Esophagus (tissue), 2 donors: ENCODE measurements at regions not wholly inside any gene's neighbourhood (a gene's known extent, or its start where the extent isn't known, plus 50 kb on each side); places are given as distances from the start of the nearest gene placed in this dataset.

Source experiments
- H3K27ac ChIP-seq, 2 donors: one replicate each; pipeline ENCODE4 v1.5.1; 2013; ENCODE audit warnings: low read depth in 2 of 2, mild to moderate bottlenecking in 2 of 2, inconsistent platforms in 1 of 2, low read length in 1 of 2, moderate library complexity in 1 of 2
- H3K27me3 ChIP-seq, 2 donors: one replicate each; pipeline ENCODE4 v1.6.1; 2013; ENCODE audit warnings: low read length in 2 of 2, control low read depth in 1 of 2, mild to moderate bottlenecking in 1 of 2; ENCODE audit not compliant: insufficient read depth in 2 of 2, control insufficient read depth in 1 of 2
- H3K36me3 ChIP-seq, 2 donors: one replicate each; pipeline ENCODE4 v1.6.1; 2013; ENCODE audit warnings: low read length in 1 of 2; ENCODE audit not compliant: control insufficient read depth in 2 of 2, insufficient read depth in 2 of 2
- H3K4me1 ChIP-seq, 2 donors: one replicate each; pipeline ENCODE4 v1.6.1; 2013; ENCODE audit warnings: low read length in 1 of 2; ENCODE audit not compliant: control insufficient read depth in 2 of 2, insufficient read depth in 2 of 2
- H3K4me3 ChIP-seq, 2 donors: one replicate each; pipeline ENCODE4 v1.5.1; 2013; ENCODE audit warnings: low read length in 2 of 2, mild to moderate bottlenecking in 2 of 2, low read depth in 1 of 2, moderate library complexity in 1 of 2
- H3K9me3 ChIP-seq, 2 donors: one replicate each; pipeline ENCODE4 v1.6.1; 2013; ENCODE audit warnings: mild to moderate bottlenecking in 2 of 2, low read depth in 1 of 2, low read length in 1 of 2, moderate library complexity in 1 of 2; ENCODE audit not compliant: control insufficient read depth in 2 of 2, insufficient read depth in 1 of 2
- WGBS, 2 donors: extraction: QIAGEN DNeasy Blood & Tissue Kit; methylation state at CpG; one replicate each; pipeline ENCODE4 v1.1.7; 2013; 5-methylcytosine and 5-hydroxymethylcytosine counted together
- donor health status: healthy with polysubstance abuse.
- donor health status: Bipolar disorder and iron deficiency.

DNA sequence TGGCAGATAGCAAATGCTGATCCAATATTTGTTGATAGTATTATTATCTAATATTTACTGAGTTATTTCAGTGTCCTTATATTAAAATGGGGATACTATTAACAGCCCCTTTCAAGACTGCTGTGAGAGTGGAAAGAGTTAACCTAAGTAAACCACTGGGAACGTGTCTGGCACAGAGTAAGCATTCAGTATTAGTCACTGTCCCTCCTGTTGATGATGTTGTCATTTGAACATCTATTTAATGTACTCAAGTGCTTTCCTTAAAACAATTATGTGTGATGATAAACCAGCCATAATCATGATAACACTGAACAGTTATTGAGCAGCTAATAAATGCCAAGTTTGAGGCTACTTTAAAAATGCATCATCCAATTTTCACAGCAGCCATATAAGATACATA, 135.7 kb upstream of the XYLT1 start:
- no peaks in the 10 kb centered on the region for H3K9me3 ChIP-seq
- no peaks in the 10 kb centered on the region for H3K27me3 ChIP-seq
- H3K4me3 ChIP-seq, result no peak overlapping the region
- H3K4me1 ChIP-seq, result no peaks in the 10 kb centered on the region
- no peaks in the 10 kb centered on the region for H3K36me3 ChIP-seq
- 2 to 10% methylated on average over 1 of the region's 1 CpG for WGBS, 2 donors
- no peak overlapping the region for H3K27ac ChIP-seq

DNA sequence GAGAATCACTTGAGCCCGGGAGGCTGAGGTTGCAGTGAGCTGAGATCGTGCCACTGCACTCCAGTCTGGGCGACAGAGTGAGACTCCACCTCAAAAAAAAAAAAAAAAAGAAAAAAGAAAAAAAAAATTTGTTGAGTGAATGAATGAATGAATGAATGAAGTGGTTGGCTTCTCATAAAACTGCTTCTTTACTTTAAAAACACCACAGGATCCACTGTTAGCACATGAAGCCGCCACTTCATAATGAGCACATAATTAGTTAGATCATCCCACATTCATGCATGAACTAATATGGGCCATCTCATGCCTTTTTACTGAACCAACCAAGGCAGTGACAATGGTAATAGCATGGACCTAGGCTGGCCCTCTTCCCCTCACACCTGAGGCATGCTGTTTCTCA, 135.0 kb upstream of the XYLT1 start:
- no peaks in the 10 kb centered on the region for H3K36me3 ChIP-seq
- no peak overlapping the region for H3K27ac ChIP-seq
- no peak overlapping the region for H3K4me3 ChIP-seq
- no peaks in the 10 kb centered on the region for H3K9me3 ChIP-seq
- WGBS, 2 donors, result 92 to 93% methylated on average over 4 of the region's 4 CpGs
- H3K4me1 ChIP-seq, result no peaks in the 10 kb centered on the region
- H3K27me3 ChIP-seq, result no peaks in the 10 kb centered on the region

- 36 to 45% methylated on average over 1 of the region's 1 CpG for WGBS, 2 donors
- Histone ChIP-seq H3K4me3 (no peak overlapping the region), H3K9me3 (no peaks in the 10 kb centered on the region), H3K36me3 (no peaks in the 10 kb centered on the region), H3K27me3 (no peaks in the 10 kb centered on the region), H3K27ac (no peak overlapping the region), H3K4me1 (no peaks in the 10 kb centered on the region)
These were observed 132.9 kb upstream of the XYLT1 start for GRCh38 chr16:17603626-17604025.

- Histone ChIP-seq H3K27ac (no peak overlapping the region), H3K9me3 (no peaks in the 10 kb centered on the region), H3K27me3 (no peaks in the 10 kb centered on the region), H3K4me1 (no peaks in the 10 kb centered on the region), H3K4me3 (no peak overlapping the region), H3K36me3 (no peaks in the 10 kb centered on the region)
- 61 to 67% methylated on average over 3 of the region's 3 CpGs for WGBS, 2 donors
These were observed 131.9 kb upstream of the XYLT1 start for GRCh38 chr16:17602678-17603077.

DNA sequence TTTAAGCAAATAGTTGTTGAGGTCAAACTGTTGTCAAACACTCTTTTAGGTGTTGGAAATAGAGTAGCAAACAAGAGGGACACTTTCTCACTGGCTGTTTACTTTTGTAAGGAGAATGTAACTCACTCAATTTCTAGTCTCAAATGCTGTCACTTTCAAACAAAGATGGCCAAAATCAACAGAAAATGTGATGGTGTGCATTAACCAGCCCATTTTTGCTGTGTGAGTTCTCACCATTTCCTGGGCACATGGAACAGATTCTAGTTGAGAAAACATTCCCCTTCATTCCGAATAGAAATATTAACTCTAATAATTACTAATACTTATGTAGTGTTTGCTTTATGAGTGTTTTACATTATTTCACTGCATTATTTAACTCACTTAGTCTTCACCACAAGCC, 128.2 kb upstream of the XYLT1 start:
- no peaks in the 10 kb centered on the region for H3K27me3 ChIP-seq
- 88% methylated on average over 1 of the region's 1 CpG for WGBS, 2 donors
- H3K4me1 ChIP-seq, result no peaks in the 10 kb centered on the region
- H3K4me3 ChIP-seq, result no peak overlapping the region
- H3K9me3 ChIP-seq, result no peaks in the 10 kb centered on the region
- H3K36me3 ChIP-seq, result no peaks in the 10 kb centered on the region
- H3K27ac ChIP-seq, result no peak overlapping the region

- 66 to 71% methylated on average over 12 of the region's 12 CpGs for WGBS, 2 donors
- H3K36me3 ChIP-seq, result no peaks in the 10 kb centered on the region
These were observed 121.1 kb upstream of the XYLT1 start for GRCh38 chr16:17591655-17592405.

GRCh38 chr16:17590711-17591654, 120.2 kb upstream of the XYLT1 start:
- H3K27me3 ChIP-seq, result no peaks in the 10 kb centered on the region
- H3K9me3 ChIP-seq, result no peaks in the 10 kb centered on the region
- no peaks in the 10 kb centered on the region for H3K36me3 ChIP-seq
- H3K4me1 ChIP-seq, result no peaks in the 10 kb centered on the region
- WGBS, 2 donors, result 72 to 73% methylated on average over 9 of the region's 9 CpGs
- H3K27ac ChIP-seq, result no peak overlapping the region
- no peak overlapping the region for H3K4me3 ChIP-seq

More at GRCh38 chr16:17591655-17592405, 121.1 kb upstream of the XYLT1 start:
- Histone ChIP-seq H3K27ac (no peak overlapping the region), H3K27me3 (no peaks in the 10 kb centered on the region), H3K4me3 (no peak overlapping the region), H3K4me1 (no peaks in the 10 kb centered on the region), H3K9me3 (no peaks in the 10 kb centered on the region)

DNA sequence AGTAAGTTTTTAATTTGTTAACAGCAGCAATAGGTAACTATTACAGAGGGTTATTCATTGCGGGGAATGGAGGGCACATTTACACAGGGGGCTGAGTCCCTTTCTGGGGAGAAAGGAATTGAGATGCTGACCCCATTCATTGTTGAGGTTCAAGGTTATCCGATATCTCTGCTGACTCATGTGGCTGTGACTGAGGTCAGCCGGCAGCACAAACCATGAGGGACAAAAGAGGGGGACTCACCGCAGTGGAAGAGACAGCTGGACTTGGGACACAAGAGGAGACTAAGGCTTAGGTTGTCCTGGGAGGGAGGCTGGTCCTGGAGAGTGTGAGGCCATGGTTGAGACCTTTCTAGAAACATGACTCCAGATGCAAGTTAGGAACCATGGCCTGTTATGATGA, 119.1 kb upstream of the XYLT1 start:
- no peaks in the 10 kb centered on the region for H3K4me1 ChIP-seq
- H3K27me3 ChIP-seq, result no peaks in the 10 kb centered on the region
- no peaks in the 10 kb centered on the region for H3K9me3 ChIP-seq
- no peak overlapping the region for H3K4me3 ChIP-seq
- H3K36me3 ChIP-seq, result no peaks in the 10 kb centered on the region
- no peak overlapping the region for H3K27ac ChIP-seq
- WGBS, 2 donors, result 81 to 87% methylated on average over 4 of the region's 4 CpGs

- H3K4me1 ChIP-seq, result no peaks in the 10 kb centered on the region
- H3K4me3 ChIP-seq, result no peak overlapping the region
- H3K27ac ChIP-seq, result no peak overlapping the region
- no peaks in the 10 kb centered on the region for H3K36me3 ChIP-seq
- no peaks in the 10 kb centered on the region for H3K9me3 ChIP-seq
- WGBS, 2 donors, result 78 to 88% methylated on average over 3 of the region's 3 CpGs
- H3K27me3 ChIP-seq, result no peaks in the 10 kb centered on the region
These were observed 114.8 kb upstream of the XYLT1 start for GRCh38 chr16:17585449-17586074.
